GM19240 (cell line): ENCODE measurements at regions not wholly inside any gene's neighbourhood (a gene's known extent, or its start where the extent isn't known, plus 50 kb on each side); places are given as distances from the start of the nearest gene placed in this dataset.
"Not testable (repeated sequence)": the region's sequence is repeated elsewhere in the genome, so short reads cannot be mapped to it uniquely, and the experiment has no call there.

Source experiments
- DNase-seq: peaks from one replicate; pipeline ENCODE4 v3.0.0; 2011; ENCODE audit warnings: low spot score; ENCODE audit not compliant: insufficient read length

- DNase-seq: no peak
Measured at GRCh38 chr5:52150501-52150900, 637.2 kb upstream of the ITGA1 start.

DNA sequence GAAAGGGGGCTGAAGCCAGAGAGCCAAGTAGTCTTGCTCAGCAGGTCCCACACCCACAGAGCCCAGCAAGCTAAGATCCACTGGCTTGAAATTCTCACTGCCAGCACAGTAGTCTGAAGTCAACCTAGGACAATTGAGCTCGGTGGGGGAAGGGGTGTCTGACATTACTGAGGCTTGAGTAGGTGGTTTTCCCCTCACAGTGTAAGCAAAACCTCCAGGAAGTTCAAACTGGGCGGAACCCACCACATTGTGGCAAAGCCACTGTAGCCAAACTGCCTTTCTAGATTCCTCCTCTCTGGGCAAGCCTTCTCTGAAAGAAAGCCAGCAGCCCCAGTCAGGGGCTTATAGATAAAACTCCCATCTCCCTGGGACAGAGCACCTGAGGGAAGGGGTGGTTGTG lies 630.9 kb upstream of the ITGA1 start:
- not testable (repeated sequence) for DNase-seq

DNA sequence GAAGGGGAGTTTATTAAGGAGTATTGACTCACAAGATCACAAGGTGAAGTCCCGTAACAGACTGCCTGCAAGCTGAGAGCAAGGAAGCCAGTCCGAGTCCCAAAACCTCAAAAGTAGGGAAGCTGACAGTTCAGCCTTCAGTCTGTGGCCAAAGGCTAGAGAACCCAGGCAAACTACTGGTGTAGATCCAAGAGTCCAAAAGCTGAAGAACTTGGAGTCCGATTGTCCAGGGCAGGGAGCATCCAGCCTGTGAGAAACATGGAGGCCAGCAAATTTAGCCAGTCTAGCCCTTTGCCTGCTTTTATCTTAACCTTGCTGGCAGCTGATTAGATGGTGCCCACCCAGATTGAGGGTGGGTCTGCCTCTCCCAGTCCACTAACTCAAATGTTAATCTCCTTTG lies 621.9 kb upstream of the ITGA1 start:
- DNase-seq: not testable (repeated sequence)

GRCh38 chr5:52173133-52173532 lies 614.6 kb upstream of the ITGA1 start:
- no peak for DNase-seq

- no peak for DNase-seq
Measured at GRCh38 chr5:52177193-52177592, 610.5 kb upstream of the ITGA1 start.

DNA sequence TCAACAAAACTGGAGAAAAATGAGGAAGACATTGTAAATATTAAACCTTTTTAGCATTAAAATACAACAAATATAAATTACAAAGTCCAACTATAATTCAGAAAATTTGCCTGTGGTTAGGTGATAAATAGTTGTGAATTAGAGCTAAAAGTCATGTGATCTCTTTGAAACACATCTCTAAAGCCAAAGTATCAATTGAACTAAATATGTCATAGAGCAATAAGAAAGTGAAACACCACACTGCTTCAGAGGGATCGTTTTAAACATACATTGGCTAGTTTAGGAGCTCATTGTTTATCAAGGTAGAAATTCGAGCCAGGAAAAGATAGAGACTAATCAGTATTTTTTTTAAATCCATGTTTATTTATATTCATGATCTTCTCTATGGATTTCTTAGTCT lies 606.3 kb upstream of the ITGA1 start:
- DNase-seq: no peak

- no peak for DNase-seq
Measured at GRCh38 chr5:52190737-52191136, 597.0 kb upstream of the ITGA1 start.

DNA sequence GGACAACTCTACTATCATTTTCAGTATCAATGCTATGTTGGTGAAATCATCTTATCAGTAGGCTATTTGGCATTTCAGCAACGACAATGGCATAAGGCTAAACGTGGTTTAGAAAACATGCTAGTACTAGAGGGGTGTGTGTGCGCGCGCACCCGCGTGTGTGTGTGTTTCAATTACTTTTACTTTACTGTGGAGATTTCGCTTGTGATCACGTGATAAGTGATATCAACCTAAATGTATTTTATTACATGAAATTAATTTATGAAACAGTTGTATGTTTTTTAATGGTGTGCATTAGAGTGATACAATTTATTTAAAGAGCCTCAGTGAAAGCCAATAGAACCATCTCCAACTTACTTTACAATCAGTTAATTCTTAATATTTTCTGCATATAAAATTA lies 587.9 kb upstream of the ITGA1 start:
- DNase-seq: no peak

DNA sequence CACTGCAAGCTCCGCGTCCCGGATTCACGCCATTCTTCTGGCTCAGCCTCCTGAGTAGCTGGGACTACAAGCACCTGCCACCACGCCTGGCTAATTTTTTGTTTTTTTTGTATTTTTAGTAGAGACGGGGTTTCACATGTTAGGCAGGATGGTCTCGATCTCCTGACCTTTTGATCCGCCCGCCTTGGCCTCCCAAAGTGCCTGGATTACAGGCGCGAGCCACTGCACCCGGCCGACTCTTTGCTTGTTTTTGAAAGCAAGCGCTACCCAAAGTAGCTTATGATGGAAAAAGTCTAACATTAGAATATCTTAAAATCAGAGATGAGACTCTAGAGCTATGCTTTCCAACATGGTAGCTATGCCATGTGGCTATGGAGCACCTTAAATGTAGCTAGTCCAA lies 585.5 kb upstream of the ITGA1 start:
- no peak for DNase-seq

DNA sequence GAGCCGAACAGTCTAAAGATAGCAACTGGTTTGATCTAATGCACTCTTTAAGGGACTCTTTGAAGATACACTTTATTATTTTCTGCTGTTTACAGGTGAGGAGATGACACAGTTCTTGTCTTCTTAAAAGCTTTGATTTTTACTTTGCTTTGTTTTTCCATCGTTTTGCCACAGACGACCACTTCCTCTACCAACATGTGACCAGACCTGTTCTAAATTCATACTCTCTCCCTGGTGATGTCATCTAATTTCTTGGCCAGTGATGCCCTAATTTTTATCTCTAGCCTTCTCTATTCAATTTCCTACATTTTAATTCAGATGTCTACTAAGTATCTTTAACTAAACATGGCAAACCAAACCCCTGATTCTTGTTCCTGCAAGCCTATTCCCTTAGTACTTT lies 583.4 kb upstream of the ITGA1 start:
- no peak for DNase-seq
